Esophagus (tissue), 2 donors: ENCODE measurements at regions not wholly inside any gene's neighbourhood (a gene's known extent, or its start where the extent isn't known, plus 50 kb on each side); places are given as distances from the start of the nearest gene placed in this dataset.

Source experiments
- H3K27ac ChIP-seq, 2 donors: one replicate each; pipeline ENCODE4 v1.5.1; 2013; ENCODE audit warnings: low read depth in 2 of 2, mild to moderate bottlenecking in 2 of 2, inconsistent platforms in 1 of 2, low read length in 1 of 2, moderate library complexity in 1 of 2
- H3K27me3 ChIP-seq, 2 donors: one replicate each; pipeline ENCODE4 v1.6.1; 2013; ENCODE audit warnings: low read length in 2 of 2, control low read depth in 1 of 2, mild to moderate bottlenecking in 1 of 2; ENCODE audit not compliant: insufficient read depth in 2 of 2, control insufficient read depth in 1 of 2
- H3K36me3 ChIP-seq, 2 donors: one replicate each; pipeline ENCODE4 v1.6.1; 2013; ENCODE audit warnings: low read length in 1 of 2; ENCODE audit not compliant: control insufficient read depth in 2 of 2, insufficient read depth in 2 of 2
- H3K4me1 ChIP-seq, 2 donors: one replicate each; pipeline ENCODE4 v1.6.1; 2013; ENCODE audit warnings: low read length in 1 of 2; ENCODE audit not compliant: control insufficient read depth in 2 of 2, insufficient read depth in 2 of 2
- H3K4me3 ChIP-seq, 2 donors: one replicate each; pipeline ENCODE4 v1.5.1; 2013; ENCODE audit warnings: low read length in 2 of 2, mild to moderate bottlenecking in 2 of 2, low read depth in 1 of 2, moderate library complexity in 1 of 2
- H3K9me3 ChIP-seq, 2 donors: one replicate each; pipeline ENCODE4 v1.6.1; 2013; ENCODE audit warnings: mild to moderate bottlenecking in 2 of 2, low read depth in 1 of 2, low read length in 1 of 2, moderate library complexity in 1 of 2; ENCODE audit not compliant: control insufficient read depth in 2 of 2, insufficient read depth in 1 of 2
- WGBS, 2 donors: extraction: QIAGEN DNeasy Blood & Tissue Kit; methylation state at CpG; one replicate each; pipeline ENCODE4 v1.1.7; 2013; 5-methylcytosine and 5-hydroxymethylcytosine counted together
- donor health status: healthy with polysubstance abuse.
- donor health status: Bipolar disorder and iron deficiency.

- no peaks in the 10 kb centered on the region for H3K27me3 ChIP-seq
- H3K9me3 ChIP-seq = no peaks in the 10 kb centered on the region
- no peak overlapping the region for H3K4me3 ChIP-seq
- no peak overlapping the region for H3K27ac ChIP-seq
- H3K4me1 ChIP-seq = no peaks in the 10 kb centered on the region
- WGBS, 2 donors = 74% methylated on average over 10 of the region's 10 CpGs
- H3K36me3 ChIP-seq = no peaks in the 10 kb centered on the region
Measured at GRCh38 chr10:71029907-71030306, 141.5 kb upstream of the PCBD1 start.

DNA sequence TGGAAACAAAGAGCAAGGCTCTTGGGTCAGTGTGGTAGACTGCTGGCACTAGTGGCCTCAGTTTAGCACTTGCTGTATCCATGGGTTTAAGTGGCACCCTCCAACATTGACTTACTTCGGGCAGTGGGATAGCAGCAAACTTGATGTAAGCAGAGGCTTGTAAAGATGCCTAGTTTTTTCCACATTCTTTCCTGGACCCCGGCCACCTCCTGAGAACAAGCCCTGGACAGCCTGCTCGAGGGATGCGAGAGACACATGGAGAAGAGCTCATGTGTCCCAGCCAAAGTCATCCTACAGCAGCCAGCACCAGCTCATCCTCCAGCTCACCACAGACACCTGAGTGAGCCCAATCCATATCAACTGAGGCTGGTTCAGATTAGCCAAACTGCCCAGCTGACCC lies 142.7 kb upstream of the PCBD1 start:
- H3K36me3 ChIP-seq = no peaks in the 10 kb centered on the region
- H3K4me1 ChIP-seq = no peaks in the 10 kb centered on the region
- no peak overlapping the region for H3K4me3 ChIP-seq
- H3K27ac ChIP-seq = no peak overlapping the region
- no peaks in the 10 kb centered on the region for H3K27me3 ChIP-seq
- H3K9me3 ChIP-seq = no peaks in the 10 kb centered on the region
- WGBS, 2 donors = 75 to 88% methylated on average over 4 of the region's 4 CpGs

- WGBS, 2 donors = 52 to 54% methylated on average over 2 of the region's 2 CpGs
- H3K27ac ChIP-seq = no peak overlapping the region
- no peaks in the 10 kb centered on the region for H3K9me3 ChIP-seq
- no peak overlapping the region for H3K4me3 ChIP-seq
- H3K4me1 ChIP-seq = no peaks in the 10 kb centered on the region
- H3K36me3 ChIP-seq = no peaks in the 10 kb centered on the region
- no peaks in the 10 kb centered on the region for H3K27me3 ChIP-seq
Measured at GRCh38 chr10:71031603-71032002, 143.2 kb upstream of the PCBD1 start.

DNA sequence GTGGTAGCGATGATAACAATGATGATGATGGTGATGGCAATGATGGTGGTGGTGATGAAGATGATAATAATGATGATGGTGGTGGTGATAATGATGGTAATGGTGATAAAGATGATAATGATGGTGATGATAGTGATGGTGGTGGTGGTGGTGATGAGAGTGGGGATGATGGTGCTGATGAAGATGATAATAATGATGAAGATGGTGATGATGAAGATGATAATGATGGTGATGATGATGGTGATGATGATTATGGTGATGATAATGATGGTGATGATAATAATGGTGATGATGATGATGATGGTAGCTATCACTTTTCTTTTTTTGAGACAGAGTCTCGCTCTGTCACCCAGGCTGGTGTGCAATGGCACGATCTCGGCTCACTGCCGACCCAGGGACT lies 144.5 kb upstream of the PCBD1 start:
- H3K4me3 ChIP-seq = no peak overlapping the region
- H3K36me3 ChIP-seq = no peaks in the 10 kb centered on the region
- no peaks in the 10 kb centered on the region for H3K27me3 ChIP-seq
- H3K9me3 ChIP-seq = no peaks in the 10 kb centered on the region
- no peaks in the 10 kb centered on the region for H3K4me1 ChIP-seq
- no peak overlapping the region for H3K27ac ChIP-seq
- WGBS, 2 donors = 94 to 100% methylated on average over 5 of the region's 5 CpGs

DNA sequence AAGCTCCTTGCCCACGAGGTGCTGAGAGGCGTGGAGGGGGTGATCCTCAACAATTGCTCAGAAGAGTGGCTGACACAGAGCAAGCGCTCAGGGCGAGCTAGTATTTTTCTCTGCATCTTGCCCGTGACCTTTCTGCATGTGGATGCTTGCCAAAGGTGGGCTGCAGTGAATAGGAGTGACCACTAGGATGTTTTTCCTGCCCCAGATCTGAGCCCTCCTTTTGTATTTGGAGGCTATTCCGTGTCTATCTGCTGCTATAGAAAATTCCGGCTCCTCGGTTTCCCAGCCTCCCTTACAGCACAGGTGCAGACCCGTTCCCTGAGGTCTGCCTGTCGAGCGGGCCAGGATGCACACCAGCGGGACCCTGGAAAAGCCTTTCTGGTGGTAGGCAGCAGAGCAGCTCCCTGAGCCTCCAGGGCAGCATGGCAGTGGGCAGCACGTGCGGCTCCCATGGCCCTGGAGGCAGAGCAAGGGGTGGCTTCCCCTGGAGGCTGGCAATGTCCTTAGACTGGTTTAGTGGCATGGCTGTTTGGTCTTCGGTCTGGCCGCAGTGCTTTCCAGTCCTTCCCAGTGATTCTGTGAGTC lies 145.1 kb upstream of the PCBD1 start:
- H3K36me3 ChIP-seq = no peaks in the 10 kb centered on the region
- WGBS, 2 donors = 86 to 88% methylated on average over 16 of the region's 16 CpGs

DNA sequence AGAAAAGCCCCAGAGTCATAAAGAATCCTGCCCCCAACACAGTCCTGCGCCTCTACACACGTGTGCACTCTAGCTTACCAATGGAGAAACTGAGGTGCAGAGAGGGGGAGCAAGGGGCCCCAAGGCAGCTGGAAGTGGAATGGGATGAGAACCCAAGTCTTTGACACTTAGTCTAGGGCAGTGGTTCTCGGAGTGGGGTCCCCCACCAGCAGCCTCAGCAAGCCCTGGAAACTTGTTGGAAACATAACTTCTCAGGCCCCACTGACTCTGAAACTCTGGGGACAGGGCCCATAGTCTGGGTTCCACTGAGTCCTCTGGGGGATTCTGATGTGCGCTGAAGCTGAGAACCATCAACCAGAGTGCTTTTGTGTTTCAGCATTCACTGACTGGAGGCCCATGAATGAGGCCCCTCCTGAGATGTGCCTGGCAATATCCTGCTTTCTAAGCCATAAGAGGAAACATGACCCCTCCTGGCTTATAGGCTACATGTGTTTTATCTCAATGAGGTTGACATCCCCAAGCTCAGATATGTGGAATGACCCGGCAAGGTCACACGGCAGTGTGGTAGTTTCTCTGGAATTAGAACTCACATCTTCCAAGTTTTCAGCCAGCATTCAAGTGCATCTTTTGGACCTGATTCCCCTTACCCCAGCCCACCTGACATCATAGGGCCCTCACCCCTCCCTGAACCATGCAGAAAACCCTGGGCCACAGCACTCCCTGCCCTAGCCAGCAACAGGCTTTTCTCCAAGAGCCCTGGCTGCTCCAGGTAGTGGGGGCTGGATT lies 147.3 kb upstream of the PCBD1 start:
- H3K27me3 ChIP-seq = no peaks in the 10 kb centered on the region
- no peaks in the 10 kb centered on the region for H3K9me3 ChIP-seq
- H3K4me3 ChIP-seq = no peak overlapping the region
- no peaks in the 10 kb centered on the region for H3K4me1 ChIP-seq
- no peaks in the 10 kb centered on the region for H3K36me3 ChIP-seq
- H3K27ac ChIP-seq = no peak overlapping the region
- 67 to 72% methylated on average over 6 of the region's 6 CpGs for WGBS, 2 donors

More for the DNA sequence above, 145.1 kb upstream of the PCBD1 start:
- no peaks in the 10 kb centered on the region for H3K9me3 ChIP-seq
- H3K4me3 ChIP-seq = no peak overlapping the region
- H3K4me1 ChIP-seq = no peaks in the 10 kb centered on the region
- H3K27me3 ChIP-seq = no peaks in the 10 kb centered on the region
- no peak overlapping the region for H3K27ac ChIP-seq

GRCh38 chr10:71036297-71036966 lies 148.1 kb upstream of the PCBD1 start:
- no peaks in the 10 kb centered on the region for H3K4me1 ChIP-seq
- H3K9me3 ChIP-seq = no peaks in the 10 kb centered on the region
- no peak overlapping the region for H3K4me3 ChIP-seq
- H3K27me3 ChIP-seq = no peaks in the 10 kb centered on the region
- H3K27ac ChIP-seq = no peak overlapping the region
- H3K36me3 ChIP-seq = no peaks in the 10 kb centered on the region
- WGBS, 2 donors = 67 to 73% methylated on average over 8 of the region's 8 CpGs

- Histone ChIP-seq H3K9me3 (no peaks in the 10 kb centered on the region), H3K36me3 (no peaks in the 10 kb centered on the region), H3K27me3 (no peaks in the 10 kb centered on the region), H3K4me3 (no peak overlapping the region), H3K4me1 (no peaks in the 10 kb centered on the region), H3K27ac (no peak overlapping the region)
- WGBS, 2 donors = 60 to 63% methylated on average over 3 of the region's 3 CpGs
Measured at GRCh38 chr10:71038091-71038633, 149.8 kb upstream of the PCBD1 start.

- 94 to 100% methylated on average over 2 of the region's 2 CpGs for WGBS, 2 donors
- Histone ChIP-seq H3K36me3 (no peaks in the 10 kb centered on the region), H3K4me3 (no peak overlapping the region), H3K4me1 (no peaks in the 10 kb centered on the region), H3K9me3 (no peaks in the 10 kb centered on the region), H3K27me3 (no peaks in the 10 kb centered on the region), H3K27ac (no peak overlapping the region)
Measured at GRCh38 chr10:71038921-71039320, 150.6 kb upstream of the PCBD1 start.
